Activated B cell treated with CpG ODN at 0.5 μM for 24 hours (primary cell): ENCODE measurements at regions not wholly inside any gene's neighbourhood (a gene's known extent, or its start where the extent isn't known, plus 50 kb on each side); places are given as distances from the start of the nearest gene placed in this dataset.

Source experiments
- ATAC-seq: fragments of 200-7000 bp; cut with Tn5 transposase; one replicate; pipeline ENCODE4 v1.10.0; 2021; ENCODE audit warnings: low read depth, mild to moderate bottlenecking, moderate library complexity
- CTCF ChIA-PET: fragments of 350-600 bp; sonication (Branson Sonifier 250); formaldehyde crosslinking; loops from one replicate; lab custom pipeline; 2021; ENCODE audit warnings: antibody characterized with exemption; lab: Charles Lee
- POLR2A ChIA-PET: fragments of 350-600 bp; sonication (Branson Sonifier 250); formaldehyde crosslinking; loops from one replicate; lab custom pipeline; 2021; ENCODE audit warnings: antibody characterized with exemption; lab: Charles Lee
- DNase-seq: peaks from one replicate; pipeline ENCODE4 v3.0.0; 2022
- H3K27ac Mint-ChIP-seq: one replicate; pipeline ENCODE4 v1.8.0; 2020; ENCODE audit warnings: mixed read lengths
- H3K27me3 Mint-ChIP-seq: one replicate; pipeline ENCODE4 v1.8.0; 2021; ENCODE audit warnings: mixed read lengths
- H3K36me3 Mint-ChIP-seq: one replicate; pipeline ENCODE4 v1.8.0; 2021; ENCODE audit warnings: low read depth, mixed read lengths
- H3K4me1 Mint-ChIP-seq: one replicate; pipeline ENCODE4 v1.8.0; 2021; ENCODE audit warnings: mixed read lengths
- H3K4me3 Mint-ChIP-seq: one replicate; pipeline ENCODE4 v1.8.0; 2020; ENCODE audit warnings: mild to moderate bottlenecking, mixed read lengths
- H3K9me3 Mint-ChIP-seq: one replicate; pipeline ENCODE4 v1.8.0; 2020; ENCODE audit warnings: mixed read lengths
- intact Hi-C: fragments of 100-400 bp; cut with micrococcal nuclease; formaldehyde crosslinking; loops from one replicate; pipeline ENCODE4 v1.15.1; 2024
- TF ChIP-seq, protein P1 (sequence below): fragments of 200-600 bp; IDR thresholded peaks from one replicate; pipeline ENCODE4 v1.8.0; 2022; ENCODE audit warnings: antibody characterized with exemption, mild to moderate bottlenecking

DNA sequence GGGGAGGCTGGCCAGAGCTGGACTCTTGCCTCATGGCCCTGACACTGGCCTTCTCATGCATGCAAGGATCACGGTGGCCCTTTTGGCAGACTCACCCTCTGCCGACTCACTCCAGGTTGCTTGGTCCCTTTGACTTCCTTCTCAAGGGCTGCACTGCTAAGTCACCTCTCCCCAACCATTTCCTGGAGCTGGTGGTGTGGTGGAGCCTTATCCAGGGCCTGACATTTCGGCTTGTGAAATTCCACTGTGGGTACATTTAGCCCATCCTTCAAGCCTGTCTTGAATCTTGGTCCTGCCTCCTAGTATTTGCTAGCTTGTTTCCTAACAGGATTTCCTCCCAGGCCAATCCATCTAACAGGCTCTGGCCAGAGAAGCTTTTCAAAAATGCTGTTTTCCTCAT is 52.6 kb upstream of the JUN start:
- Mint-ChIP-seq H3K4me3 (no peak overlapping the region), H3K27me3 (no peaks in the 10 kb centered on the region), H3K36me3 (no peaks in the 10 kb centered on the region), H3K4me1 (no peaks in the 10 kb centered on the region), H3K27ac (no peak overlapping the region), H3K9me3 (no peaks in the 10 kb centered on the region)
- DNase-seq = no peak
- intact Hi-C loops = no loop called here
- ChIA-PET CTCF (no interaction called here), POLR2A (no interaction called here)
- ATAC-seq = no peak
- TF ChIP-seq, protein P1, sequence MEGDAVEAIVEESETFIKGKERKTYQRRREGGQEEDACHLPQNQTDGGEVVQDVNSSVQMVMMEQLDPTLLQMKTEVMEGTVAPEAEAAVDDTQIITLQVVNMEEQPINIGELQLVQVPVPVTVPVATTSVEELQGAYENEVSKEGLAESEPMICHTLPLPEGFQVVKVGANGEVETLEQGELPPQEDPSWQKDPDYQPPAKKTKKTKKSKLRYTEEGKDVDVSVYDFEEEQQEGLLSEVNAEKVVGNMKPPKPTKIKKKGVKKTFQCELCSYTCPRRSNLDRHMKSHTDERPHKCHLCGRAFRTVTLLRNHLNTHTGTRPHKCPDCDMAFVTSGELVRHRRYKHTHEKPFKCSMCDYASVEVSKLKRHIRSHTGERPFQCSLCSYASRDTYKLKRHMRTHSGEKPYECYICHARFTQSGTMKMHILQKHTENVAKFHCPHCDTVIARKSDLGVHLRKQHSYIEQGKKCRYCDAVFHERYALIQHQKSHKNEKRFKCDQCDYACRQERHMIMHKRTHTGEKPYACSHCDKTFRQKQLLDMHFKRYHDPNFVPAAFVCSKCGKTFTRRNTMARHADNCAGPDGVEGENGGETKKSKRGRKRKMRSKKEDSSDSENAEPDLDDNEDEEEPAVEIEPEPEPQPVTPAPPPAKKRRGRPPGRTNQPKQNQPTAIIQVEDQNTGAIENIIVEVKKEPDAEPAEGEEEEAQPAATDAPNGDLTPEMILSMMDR = no peak

DNA sequence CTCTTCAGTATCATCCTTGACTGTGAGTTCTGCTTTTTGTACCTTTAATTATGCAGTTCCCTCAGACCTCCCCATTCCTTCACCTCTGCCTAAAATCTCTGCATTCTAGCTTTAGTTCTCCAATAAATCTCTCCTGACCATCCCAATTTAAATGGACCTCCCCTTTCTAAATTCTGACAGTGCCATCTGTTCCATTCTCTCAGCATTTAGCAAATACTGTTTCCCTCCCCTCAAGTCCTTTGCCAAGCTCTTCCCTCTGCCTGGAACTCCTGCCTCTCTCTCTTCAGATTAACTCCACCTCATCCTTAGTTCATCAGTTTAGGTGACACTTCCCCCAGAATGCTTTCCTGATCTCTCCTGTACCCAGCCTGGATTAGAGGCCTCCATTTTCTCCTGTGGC is 54.0 kb upstream of the JUN start:
- Mint-ChIP-seq H3K36me3 (no peaks in the 10 kb centered on the region), H3K4me1 (no peaks in the 10 kb centered on the region), H3K27me3 (no peaks in the 10 kb centered on the region), H3K9me3 (no peaks in the 10 kb centered on the region), H3K4me3 (no peak overlapping the region), H3K27ac (no peak overlapping the region)
- DNase-seq (no peak), ATAC-seq (no peak)
- intact Hi-C loops = no loop called here
- ChIA-PET CTCF (no interaction called here), POLR2A (interaction anchor here (0.7 kb wide), 1 partner anchor 369 kb away, joined by 6 read pairs; no protein-coding TSS in a partner anchor)
- TF ChIP-seq, protein P1 = no peak

DNA sequence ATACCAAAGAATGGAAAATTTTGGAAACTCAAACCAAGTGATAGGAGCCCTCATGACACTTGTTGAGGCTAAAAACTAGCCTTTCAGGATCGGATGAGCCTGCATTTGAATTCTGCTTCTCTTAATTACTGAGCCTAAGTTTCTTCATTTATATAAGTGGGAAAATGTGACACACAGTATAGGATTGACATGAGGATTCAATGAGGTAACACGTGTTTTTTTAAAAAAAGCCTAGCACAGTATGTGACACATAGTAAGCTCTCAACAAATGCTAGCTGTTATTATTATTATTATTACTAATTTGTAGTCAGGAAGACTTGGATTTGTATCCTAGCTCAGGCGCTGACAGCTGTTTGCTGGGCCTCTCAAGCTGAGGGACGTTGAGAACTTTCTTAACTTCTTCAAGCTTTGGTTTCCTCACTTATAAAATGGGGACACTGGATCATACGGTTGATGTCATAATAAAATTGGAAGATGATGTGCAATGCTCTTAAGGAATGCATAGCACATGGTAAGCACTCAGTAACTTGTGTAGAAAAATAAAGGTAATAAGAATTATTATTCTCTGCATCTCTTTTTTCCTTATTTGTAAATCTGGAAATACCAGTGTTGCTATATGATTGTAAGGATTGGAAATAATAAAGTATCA is 55.4 kb upstream of the JUN start:
- no peak overlapping the region for H3K4me3 Mint-ChIP-seq
- H3K27ac Mint-ChIP-seq = no peak overlapping the region
- CTCF ChIA-PET = interaction anchor here (0.9 kb wide), 1 partner anchor 15 kb away, joined by 4 read pairs; no protein-coding TSS in a partner anchor
- H3K4me1 Mint-ChIP-seq = no peaks in the 10 kb centered on the region
- H3K27me3 Mint-ChIP-seq = no peaks in the 10 kb centered on the region
- ATAC-seq = no peak
- no peaks in the 10 kb centered on the region for H3K9me3 Mint-ChIP-seq
- no peaks in the 10 kb centered on the region for H3K36me3 Mint-ChIP-seq
- no peak for DNase-seq
- POLR2A ChIA-PET = no interaction called here
- TF ChIP-seq, protein P1 = no peak
- intact Hi-C loops = no loop called here

DNA sequence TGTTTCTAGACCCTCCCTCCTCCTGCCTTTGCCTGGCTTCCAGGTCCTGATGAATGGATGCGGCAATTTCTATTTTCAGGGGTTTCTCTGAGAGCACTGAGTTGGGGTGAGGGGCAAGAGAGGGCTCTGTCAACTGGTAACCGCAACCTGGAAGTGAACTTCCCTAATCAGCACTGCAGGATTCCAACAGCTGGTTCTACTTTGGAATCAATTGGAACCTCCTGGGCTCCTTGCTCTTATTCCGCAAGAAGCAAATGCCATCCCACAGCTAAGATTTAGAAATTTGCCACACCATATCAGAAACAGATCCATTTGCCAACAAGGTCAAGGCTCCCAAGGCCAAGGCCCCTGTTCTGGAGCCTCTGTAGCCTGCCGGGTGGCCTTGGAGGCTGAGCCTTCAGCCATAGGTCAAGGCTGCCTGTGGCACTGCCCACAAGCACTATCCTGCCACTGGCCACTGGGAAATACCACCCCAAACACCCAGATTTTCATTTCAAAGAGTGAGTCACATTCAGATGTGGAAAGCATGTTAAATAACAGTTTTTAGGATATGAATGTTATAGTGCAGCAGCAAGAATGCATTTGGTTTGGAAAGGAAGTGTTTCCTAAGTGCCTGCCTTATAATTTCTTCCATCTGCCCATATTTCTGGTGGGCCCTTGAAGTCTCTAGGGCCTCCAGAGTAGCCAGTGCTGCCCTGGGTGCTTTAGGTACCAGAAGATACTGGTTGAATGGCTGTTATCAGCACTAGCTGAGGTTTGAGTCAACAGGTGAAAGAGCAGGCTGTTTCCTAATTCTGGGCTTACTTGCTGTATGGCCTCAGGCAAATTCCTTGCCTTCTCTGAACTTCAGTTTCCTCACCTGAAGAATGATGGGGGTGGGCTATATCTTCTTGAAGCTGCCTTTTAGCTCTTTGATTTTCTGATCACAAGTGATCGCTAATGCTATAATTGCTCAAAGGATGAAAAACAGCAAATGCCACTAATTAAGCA is 56.3 kb upstream of the JUN start:
- CTCF ChIA-PET = no interaction called here
- POLR2A ChIA-PET = no interaction called here
- no peak for ATAC-seq

More for the DNA sequence above, 56.3 kb upstream of the JUN start:
- Mint-ChIP-seq H3K27ac (no peak overlapping the region), H3K9me3 (no peaks in the 10 kb centered on the region), H3K27me3 (no peaks in the 10 kb centered on the region), H3K4me3 (no peak overlapping the region), H3K36me3 (no peaks in the 10 kb centered on the region), H3K4me1 (no peaks in the 10 kb centered on the region)
- no peak for DNase-seq
- intact Hi-C loops = no loop called here
- TF ChIP-seq, protein P1 = no peak
